GM18873 (cell line): ENCODE measurements at regions not wholly inside any gene's neighbourhood (a gene's known extent, or its start where the extent isn't known, plus 50 kb on each side); places are given as distances from the start of the nearest gene placed in this dataset.

Source experiments
- ATAC-seq: cut with Tn5 transposase; IDR thresholded peaks from one replicate; pipeline ENCODE4 v1.9.1; 2021; ENCODE audit warnings: mild to moderate bottlenecking, moderate library complexity, moderate number of reproducible peaks; ENCODE audit not compliant: unreplicated experiment, low FRiP score

DNA sequence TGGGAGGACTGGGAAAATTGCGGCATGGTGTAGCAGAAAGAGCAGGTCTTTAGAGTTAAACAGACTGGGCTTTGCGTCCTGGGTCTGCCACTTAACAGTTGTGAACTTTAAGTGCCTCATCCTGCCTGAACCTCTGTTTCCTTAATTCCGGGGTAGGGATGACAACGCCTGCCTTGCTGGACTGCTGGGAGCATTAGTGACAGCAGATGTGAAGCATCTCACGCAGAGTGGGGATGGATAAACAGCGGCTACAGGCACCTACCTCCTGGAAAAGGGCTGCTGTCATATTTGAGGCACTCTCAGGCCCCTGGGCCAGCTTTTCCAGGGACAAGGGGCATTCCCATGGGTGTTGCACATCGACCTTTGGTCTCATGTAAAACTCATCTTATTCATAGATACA is 572.2 kb downstream of the TBC1D22A start:
- no peak for ATAC-seq

DNA sequence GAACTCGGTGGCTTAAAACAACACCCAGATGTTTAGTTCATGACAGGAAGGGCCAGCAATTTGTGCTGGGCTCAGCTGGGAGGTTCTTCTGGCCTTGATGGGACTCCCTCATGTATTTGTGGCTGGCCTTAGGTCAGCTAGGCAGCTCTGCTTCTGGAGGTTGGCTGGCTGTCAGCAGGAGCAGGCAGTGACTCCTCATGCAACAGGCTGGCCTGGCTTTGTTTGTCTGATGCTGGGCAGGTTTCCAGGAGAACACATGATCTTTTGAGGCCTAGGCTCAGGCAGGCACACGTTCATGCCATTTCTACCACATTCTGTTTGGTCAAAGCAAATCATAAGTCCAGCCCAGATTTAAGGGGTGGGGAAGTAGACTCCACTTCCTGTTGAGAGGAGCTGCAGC is 571.2 kb downstream of the TBC1D22A start:
- ATAC-seq, result no peak

GRCh38 chr22:47332246-47332980 is 570.0 kb downstream of the TBC1D22A start:
- no peak for ATAC-seq

DNA sequence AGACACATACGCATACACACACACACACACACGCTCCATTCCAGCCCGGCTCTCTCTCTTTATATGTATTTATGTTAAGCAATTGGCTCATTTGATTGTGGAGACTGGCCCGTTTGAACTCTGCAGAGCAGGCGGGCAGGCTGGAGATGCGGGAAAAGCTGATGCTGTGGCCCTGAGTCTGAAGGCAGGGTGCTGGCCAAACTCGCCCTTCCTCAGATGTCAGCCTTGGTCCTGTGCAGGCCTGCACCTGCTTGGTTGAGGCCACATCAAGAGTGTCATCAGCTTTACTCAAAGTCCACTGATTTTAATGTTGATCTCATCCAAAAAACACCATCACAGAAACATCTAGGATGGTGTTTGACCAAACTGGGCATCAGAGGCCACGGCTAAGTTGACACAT is 569.3 kb downstream of the TBC1D22A start:
- ATAC-seq, result no peak

- ATAC-seq, result no peak
Observed at GRCh38 chr22:47329727-47330650, 567.5 kb downstream of the TBC1D22A start.

GRCh38 chr22:47328550-47329243 is 566.2 kb downstream of the TBC1D22A start:
- ATAC-seq, result no peak

- ATAC-seq, result no peak
Observed at GRCh38 chr22:47327241-47327640, 564.8 kb downstream of the TBC1D22A start.

DNA sequence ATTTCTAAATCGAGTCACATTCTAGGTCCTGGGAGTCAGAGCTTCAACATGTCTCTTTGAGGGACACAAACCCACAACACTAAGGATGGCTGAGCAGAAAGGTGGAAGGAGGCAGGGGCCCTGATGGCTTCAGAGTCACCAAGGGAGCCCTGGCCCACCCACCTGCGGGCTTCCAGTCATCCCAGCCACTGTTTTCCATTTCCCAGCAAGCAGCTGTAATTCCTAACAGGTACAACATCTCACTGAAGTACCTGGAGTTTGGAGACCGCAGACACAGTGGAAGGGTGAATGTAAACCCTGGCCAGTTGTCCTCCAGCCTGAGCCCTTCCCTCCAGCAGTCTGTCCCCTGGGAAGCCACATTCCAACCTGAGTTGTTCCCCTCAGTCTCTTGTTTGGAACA is 562.8 kb downstream of the TBC1D22A start:
- ATAC-seq, result no peak

DNA sequence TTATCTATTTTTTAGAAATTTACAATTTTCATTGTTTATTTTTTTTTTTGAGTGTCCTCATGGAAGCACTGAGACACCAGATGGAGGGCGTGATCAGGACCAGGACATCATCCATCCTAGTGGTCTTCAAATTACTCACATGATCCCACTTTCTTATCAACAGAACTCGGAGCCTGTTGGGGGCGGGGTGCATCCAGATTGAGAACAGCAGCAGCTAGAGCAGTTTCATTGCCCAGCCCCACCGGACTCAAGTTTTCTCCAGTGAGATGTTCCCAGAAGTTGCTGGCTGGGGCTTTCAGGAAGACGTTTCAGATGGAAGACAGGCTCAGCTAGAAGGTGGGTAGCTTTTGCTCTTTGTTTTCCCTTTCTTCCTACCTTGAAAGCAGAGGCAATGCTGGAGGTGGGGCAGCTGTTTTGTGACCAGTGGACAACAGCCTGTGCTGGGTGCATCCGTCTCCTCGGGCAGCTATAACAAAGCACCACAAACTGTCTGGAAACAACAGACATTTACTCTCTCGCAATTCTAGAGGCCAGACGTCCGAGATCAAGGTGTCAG is 562.1 kb downstream of the TBC1D22A start:
- no peak for ATAC-seq

DNA sequence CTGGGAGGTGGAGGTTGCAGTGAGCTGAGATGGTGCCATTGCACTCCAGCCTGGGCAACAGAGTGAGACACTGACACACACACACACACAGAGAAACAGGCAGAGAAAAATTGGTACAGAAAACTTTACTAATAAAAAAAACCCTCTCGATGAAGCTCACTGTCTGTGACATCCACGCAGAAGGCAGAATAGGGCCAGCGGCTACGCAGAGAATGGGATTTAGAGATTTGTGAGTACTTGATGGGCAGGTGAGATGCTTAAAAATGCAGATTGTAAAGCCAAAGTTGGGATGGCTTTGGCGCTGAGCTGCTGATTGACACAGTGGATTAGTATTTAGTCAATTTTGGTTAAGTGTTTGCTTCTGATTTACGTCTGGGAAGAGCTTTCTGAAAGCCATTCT is 561.1 kb downstream of the TBC1D22A start:
- ATAC-seq, result no peak

DNA sequence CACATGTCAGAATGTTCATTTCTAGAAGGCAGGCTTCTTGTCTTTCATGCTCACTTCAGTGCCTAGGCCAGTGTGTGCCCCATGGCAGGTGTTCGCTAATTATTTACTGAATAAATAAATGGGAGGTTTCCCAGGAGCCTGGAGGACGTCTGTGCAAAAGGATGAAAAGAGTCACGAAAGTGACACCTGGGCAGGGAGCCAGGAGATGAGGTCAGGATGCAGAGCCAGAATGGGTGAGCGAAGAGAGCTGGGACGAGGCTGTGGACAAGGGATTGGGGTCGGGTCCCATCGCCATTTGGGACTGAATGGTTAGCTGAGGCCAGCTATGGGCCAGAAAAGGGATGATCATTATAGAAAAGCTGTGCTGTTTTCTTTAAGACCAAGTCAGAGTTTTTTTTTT is 560.4 kb downstream of the TBC1D22A start:
- ATAC-seq, result no peak

- ATAC-seq, result no peak
Observed at GRCh38 chr22:47320560-47320959, 558.1 kb downstream of the TBC1D22A start.

DNA sequence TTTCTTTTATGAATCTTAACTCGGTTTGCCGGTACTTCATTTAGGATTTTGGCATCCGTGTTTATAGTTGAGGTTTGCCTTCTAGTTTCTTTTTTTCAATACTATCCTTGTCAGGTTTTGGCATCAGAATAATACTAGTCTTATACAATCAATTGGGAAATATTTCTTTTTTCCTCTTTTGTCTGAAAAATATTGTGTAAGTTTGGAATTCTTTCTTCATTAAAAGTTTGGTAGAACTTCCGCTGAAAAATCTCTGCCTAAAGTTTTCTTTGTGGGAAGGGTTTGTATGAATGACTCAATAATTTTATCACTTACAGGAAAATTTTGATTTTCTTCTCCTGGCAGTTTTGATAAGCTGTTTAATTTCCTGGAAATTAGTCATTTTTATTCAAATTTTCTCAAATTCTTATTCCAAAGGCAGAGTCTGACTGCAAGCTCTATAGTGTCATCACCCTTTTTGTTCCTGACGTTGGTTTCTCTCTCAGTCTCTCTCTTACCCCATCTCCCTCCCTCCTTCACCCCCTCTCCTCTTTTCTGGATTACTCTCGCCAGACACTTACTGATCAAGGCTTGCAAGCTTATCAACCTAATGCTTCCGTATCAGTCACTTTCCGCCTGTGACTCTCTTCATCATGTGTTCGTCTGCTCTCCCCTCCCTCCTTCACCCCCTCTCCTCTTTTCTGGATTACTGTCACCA is 555.7 kb downstream of the TBC1D22A start:
- ATAC-seq, result no peak

DNA sequence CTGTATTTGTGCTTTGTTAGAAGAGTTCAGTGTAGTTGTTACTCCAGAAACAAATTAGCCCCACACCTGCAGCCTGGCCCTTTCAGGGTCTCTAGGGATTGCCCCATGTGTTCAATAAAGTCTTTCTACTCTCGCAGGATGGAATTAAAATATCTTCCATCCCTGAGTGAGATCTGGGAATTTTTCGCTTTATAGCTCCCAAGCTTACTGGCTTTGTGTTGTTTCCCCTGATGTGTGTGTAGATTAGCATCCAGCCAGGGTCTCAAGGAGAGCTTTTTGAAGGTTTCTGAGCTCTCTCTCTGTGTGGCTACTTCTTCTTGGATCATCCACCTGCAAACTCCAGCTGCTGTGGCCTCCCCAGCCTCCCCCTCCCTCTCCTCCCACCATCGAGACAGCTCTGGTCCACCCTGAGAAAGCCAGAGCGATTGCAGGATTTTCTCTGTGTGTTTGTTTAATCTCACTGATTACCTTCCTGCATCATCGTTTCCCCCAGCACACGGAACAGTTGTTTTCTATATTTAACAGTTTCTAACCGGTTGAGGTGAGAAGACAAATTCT is 553.5 kb downstream of the TBC1D22A start:
- no peak for ATAC-seq

DNA sequence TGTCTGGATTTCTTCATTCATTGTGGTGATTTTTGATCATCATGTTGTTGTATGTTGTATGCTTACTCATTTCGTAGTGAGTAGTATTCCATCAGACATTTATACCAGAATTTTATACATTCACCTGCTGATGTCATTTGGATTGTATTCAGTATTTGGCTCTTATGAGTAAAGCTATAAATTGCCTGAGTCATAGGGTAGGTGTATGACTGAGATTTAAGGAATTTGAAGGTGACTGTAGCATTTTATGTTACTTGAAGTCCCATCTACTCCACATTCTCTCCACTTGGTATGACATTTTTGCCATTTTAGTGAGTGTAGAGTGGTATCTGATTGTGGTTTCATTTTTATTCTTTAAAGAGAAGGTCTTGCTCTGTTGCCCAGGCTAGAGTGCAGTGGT is 548.2 kb downstream of the TBC1D22A start:
- ATAC-seq, result no peak

DNA sequence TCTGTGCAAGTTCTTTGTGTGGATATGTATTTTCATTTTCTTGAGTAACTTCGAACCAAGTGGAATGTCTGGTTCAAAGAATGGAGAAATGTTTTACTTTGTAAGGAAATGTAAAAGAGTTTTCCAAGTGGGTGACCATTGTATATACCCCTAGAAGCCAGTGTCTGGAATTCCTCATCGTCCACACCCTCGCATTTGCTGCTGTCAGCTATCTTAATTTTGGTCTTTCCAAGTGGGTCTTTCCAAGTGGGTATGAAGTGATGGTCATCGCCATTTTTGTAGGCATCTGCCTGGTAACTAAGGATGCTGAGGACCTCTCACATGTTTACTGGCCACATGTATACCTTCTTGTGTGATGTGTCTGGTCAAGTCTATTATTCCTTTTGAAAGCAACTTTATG is 547.5 kb downstream of the TBC1D22A start:
- no peak for ATAC-seq

GRCh38 chr22:47309476-47309875 is 547.0 kb downstream of the TBC1D22A start:
- no peak for ATAC-seq

DNA sequence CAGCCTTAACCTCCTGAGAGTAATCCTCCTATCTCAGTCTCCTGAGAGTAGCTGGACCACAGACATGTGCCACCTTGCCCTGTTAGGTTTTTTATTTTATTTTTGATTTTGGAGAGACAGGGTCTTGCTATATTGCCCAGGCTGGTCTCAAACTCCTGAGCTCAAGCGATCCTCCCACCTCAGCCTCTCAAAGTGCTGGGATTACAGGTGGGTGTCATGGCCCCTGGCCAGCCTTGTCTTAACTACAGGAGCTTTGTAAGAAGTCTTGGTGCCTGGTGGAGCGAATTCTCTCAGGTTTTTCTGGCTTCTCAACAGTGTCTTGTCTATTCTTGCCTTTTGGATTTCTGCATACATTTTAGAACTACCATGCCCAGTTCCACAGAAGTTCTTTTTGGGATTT is 546.4 kb downstream of the TBC1D22A start:
- ATAC-seq, result no peak

DNA sequence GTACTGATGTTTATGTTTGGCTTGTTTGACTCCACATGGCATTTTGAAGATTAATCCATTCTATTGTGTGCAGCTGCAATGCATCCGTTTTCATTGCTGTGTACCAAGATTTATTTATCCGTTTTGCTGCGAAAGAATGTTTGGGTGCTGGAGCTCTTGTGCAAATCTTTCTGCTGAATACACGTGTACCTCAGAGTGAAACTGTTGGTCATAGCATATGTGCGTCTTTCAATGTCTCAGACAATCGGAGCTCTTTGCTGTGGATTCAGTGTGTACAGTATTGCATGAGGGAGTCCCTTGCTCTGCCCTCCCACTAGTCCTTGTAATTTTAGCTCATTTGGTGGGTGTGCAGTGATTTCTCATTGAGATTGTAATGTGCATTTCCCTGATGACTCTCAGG is 545.4 kb downstream of the TBC1D22A start:
- ATAC-seq, result no peak

DNA sequence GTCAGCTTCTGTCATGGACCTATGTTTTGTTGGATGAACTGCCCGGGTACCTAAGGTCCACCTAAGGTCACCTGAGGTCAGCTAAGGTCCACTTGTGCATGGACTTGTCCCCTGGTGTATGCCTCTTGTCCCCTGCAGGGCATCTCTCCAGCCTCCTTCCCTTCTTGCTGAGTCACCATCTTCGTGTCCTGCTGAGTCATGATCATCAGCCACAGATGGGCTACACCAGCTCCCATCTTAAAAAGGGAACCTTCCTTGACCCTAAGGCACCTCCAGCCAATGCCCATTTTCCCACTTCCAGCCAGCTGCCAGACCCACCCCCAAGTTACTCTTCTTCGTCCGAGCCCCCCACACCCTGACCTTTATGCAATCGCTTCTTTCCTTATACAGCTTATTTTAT is 544.9 kb downstream of the TBC1D22A start:
- ATAC-seq, result no peak
